SJSA1 (cell line): ENCODE measurements at regions not wholly inside any gene's neighbourhood (a gene's known extent, or its start where the extent isn't known, plus 50 kb on each side); places are given as distances from the start of the nearest gene placed in this dataset.
"Not testable (repeated sequence)": the region's sequence is repeated elsewhere in the genome, so short reads cannot be mapped to it uniquely, and the experiment has no call there.

Source experiments
- DNase-seq, 2 experiments: peaks; one replicate each; pipeline ENCODE4 v3.0.0-alpha.2; 2015 to 2020; ENCODE audit warnings: low spot score in 2 of 2, low read depth in 1 of 2
- H3K27ac ChIP-seq: fragments of 250-450 bp; sonication (Bioruptor Pico); 2 replicates; pipeline ENCODE4 v1.5.1; 2020; ENCODE audit warnings: mild to moderate bottlenecking, moderate library complexity
- H3K27me3 ChIP-seq: fragments of 250-450 bp; sonication (Bioruptor Pico); replicated peaks from 2 replicates; pipeline ENCODE4 v1.5.1; 2020; ENCODE audit warnings: mild to moderate bottlenecking, moderate library complexity
- H3K36me3 ChIP-seq: fragments of 250-450 bp; sonication (Bioruptor Pico); 2 replicates; pipeline ENCODE4 v1.5.1; 2020; ENCODE audit warnings: mild to moderate bottlenecking
- H3K4me1 ChIP-seq: fragments of 250-450 bp; sonication (Bioruptor Pico); replicated peaks from 2 replicates; pipeline ENCODE4 v1.6.1; 2021; ENCODE audit warnings: mild to moderate bottlenecking
- H3K4me3 ChIP-seq: fragments of 250-450 bp; sonication (Bioruptor Pico); 2 replicates; pipeline ENCODE4 v1.5.1; 2020; ENCODE audit warnings: mild to moderate bottlenecking
- H3K9me3 ChIP-seq: fragments of 250-450 bp; sonication (Bioruptor Pico); replicated peaks from 2 replicates; pipeline ENCODE4 v1.5.1; 2020; ENCODE audit warnings: mild to moderate bottlenecking

DNA sequence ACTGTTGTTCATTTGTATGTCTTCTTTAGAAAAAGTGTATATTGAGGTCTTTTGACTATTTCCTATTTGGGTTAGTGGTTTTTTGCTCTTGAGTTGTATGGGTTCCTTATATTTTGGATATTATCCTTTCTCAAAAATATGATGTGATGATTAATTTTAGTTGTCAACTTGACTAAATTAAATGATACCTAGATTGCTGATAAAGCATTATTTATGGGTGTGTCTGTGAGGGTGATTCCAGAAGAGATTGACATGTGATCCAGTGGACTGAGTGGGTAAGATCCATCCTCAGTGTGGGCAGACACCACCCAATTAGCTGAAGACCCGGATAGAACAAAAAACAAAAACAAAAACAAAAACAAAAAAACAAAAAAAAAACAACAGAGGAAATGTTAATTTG, 115.1 kb upstream of the KIF2A start:
- Histone ChIP-seq H3K9me3 (no peaks in the 10 kb centered on the region), H3K27ac (no peak overlapping the region), H3K4me3 (no peak overlapping the region), H3K4me1 (no peaks in the 10 kb centered on the region), H3K27me3 (no peaks in the 10 kb centered on the region), H3K36me3 (no peaks in the 10 kb centered on the region)
- no peak for DNase-seq

DNA sequence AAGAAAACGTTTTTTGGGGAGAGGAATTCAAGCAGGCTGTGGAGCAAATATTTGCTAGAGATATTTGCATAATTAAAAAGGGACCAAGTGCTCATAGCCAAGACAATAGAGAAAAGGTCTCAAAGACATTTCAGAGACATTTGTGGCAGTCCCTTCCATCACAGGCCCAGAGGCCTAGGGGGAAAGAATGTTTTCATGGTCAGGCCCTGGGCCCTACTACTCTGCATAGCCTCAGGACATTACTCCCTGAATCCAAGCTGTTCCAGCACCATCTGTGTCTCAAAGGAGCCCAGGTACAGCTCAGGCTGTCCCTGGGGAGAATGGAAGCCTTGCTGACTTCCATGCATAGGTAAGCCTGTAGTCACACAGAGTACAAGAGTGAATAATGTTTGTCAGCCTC, 113.0 kb upstream of the KIF2A start:
- H3K27me3 ChIP-seq = no peaks in the 10 kb centered on the region
- H3K4me1 ChIP-seq = no peaks in the 10 kb centered on the region
- no peaks in the 10 kb centered on the region for H3K9me3 ChIP-seq
- H3K36me3 ChIP-seq = no peaks in the 10 kb centered on the region
- H3K4me3 ChIP-seq = no peak overlapping the region
- no peak for DNase-seq
- no peak overlapping the region for H3K27ac ChIP-seq

GRCh38 chr5:62196532-62196931, 109.5 kb upstream of the KIF2A start:
- H3K36me3 ChIP-seq, H3K9me3 ChIP-seq, H3K4me1 ChIP-seq, H3K27me3 ChIP-seq, H3K27ac ChIP-seq, H3K4me3 ChIP-seq, DNase-seq: not testable (repeated sequence)

- no peaks in the 10 kb centered on the region for H3K27me3 ChIP-seq
- no peaks in the 10 kb centered on the region for H3K36me3 ChIP-seq
- H3K27ac ChIP-seq = no peak overlapping the region
- H3K4me3 ChIP-seq = no peak overlapping the region
- DNase-seq = no peak
- no peaks in the 10 kb centered on the region for H3K9me3 ChIP-seq
- H3K4me1 ChIP-seq = no peaks in the 10 kb centered on the region
Measured at GRCh38 chr5:62197697-62198096, 108.3 kb upstream of the KIF2A start.

DNA sequence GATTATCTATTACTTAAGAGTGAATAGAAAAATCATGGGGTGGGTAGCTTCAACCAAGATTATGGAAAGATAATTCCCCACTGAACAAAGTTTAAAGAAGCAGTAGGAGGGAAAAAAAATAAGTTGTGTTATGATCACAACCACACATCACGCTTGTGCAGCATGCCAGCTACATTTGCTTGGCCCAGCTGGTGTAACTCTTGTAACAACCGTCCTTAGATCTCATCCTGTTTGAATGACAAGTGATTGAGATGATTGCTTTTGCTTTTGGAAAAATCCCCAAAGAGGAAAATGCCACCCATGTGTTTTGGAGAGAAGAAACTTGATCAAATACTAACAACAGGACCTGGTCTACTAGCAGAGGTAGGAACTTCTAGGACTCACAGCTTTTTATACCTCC, 107.6 kb upstream of the KIF2A start:
- no peak for DNase-seq
- H3K27me3 ChIP-seq = no peaks in the 10 kb centered on the region

DNA sequence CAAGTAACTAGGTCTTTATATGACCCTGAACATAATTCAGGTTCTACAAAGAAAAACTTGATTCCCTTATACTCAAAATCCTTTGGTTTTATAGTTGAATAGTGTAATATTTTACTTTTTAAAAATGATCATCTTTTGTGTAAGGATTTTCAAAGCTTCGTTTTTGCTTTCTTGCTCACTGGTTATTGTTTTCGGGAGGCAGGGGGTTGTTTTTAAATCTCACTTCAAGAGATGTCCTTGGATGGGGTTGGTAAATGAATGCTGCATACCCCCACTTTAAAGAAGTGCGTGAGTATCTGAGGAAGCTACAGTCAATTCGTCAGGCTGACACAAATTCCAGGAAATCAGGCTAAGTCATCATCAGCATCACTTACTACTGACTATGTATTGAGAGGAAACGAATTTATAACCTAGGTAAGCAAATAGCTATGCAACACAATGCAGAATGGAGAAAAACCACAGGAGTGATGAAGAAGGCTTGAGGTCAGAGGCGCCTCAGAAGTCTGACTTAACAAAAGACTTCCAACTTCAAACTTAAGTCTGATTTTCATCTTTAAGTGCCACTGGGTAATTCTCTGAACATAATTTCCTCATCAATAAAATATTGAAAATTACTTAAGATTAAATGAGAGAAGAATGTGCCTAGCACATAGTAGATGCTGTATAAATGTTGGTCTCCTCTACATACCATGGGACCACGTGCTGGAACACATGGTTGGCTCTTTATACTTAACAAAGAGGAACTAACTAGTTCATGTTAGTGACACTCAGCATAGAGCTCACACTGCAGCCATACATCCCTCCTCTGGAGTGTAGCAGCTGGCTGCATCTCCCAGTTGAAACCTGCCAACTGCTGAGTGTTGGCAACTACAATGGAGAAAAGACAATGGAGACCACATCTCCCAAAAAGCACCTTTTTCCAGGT, 106.0 kb upstream of the KIF2A start:
- no peak for DNase-seq
- Histone ChIP-seq H3K27me3 (no peaks in the 10 kb centered on the region), H3K9me3 (no peaks in the 10 kb centered on the region)

More for the DNA sequence above, 107.6 kb upstream of the KIF2A start:
- Histone ChIP-seq H3K4me1 (no peaks in the 10 kb centered on the region), H3K36me3 (no peaks in the 10 kb centered on the region), H3K4me3 (no peak overlapping the region), H3K27ac (no peak overlapping the region), H3K9me3 (no peaks in the 10 kb centered on the region)

DNA sequence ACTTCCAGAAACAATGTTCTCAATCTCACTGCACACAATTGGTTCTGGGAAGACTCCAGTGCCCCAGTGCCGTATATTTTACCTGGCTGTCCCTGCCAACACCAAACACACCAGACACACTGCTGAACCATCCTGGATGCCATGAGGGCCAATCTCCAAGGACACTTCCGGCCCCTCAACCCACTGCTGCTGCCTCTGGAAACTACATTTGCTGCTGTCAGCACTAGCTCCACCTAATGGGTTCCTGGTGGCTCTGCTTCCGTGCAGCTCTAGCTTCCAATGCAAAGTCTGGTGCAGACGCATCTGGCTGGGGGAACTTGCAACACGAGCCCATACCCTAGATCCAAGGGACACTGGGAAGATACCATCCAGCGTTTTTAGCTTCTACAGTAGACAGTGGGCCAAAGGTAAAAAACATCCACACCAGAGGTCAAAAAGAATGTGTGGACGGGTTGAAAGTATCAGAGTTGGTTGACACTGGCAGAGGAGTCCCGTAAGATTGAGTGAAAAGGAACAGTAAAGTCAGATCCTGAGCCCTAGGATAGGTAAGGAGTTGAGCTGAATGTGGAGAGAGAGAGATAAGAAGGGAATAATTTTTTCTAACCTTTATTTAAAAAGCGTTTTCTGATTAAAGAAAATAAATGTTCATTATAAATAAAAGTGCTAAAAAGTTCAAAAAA, 99.7 kb upstream of the KIF2A start:
- H3K27me3 ChIP-seq = no peaks in the 10 kb centered on the region
- no peaks in the 10 kb centered on the region for H3K36me3 ChIP-seq
- H3K9me3 ChIP-seq = no peaks in the 10 kb centered on the region
- no peaks in the 10 kb centered on the region for H3K4me1 ChIP-seq
- no peak for DNase-seq
- no peak overlapping the region for H3K4me3 ChIP-seq
- H3K27ac ChIP-seq = no peak overlapping the region

More for the DNA sequence above, 106.0 kb upstream of the KIF2A start:
- no peaks in the 10 kb centered on the region for H3K36me3 ChIP-seq
- no peak overlapping the region for H3K27ac ChIP-seq
- no peaks in the 10 kb centered on the region for H3K4me1 ChIP-seq
- H3K4me3 ChIP-seq = no peak overlapping the region

- no peak overlapping the region for H3K27ac ChIP-seq
- no peak overlapping the region for H3K4me3 ChIP-seq
- no peaks in the 10 kb centered on the region for H3K36me3 ChIP-seq
- DNase-seq = no peak
- H3K27me3 ChIP-seq = no peaks in the 10 kb centered on the region
- no peaks in the 10 kb centered on the region for H3K4me1 ChIP-seq
- H3K9me3 ChIP-seq = no peaks in the 10 kb centered on the region
Measured at GRCh38 chr5:62208218-62208852, 97.7 kb upstream of the KIF2A start.

DNA sequence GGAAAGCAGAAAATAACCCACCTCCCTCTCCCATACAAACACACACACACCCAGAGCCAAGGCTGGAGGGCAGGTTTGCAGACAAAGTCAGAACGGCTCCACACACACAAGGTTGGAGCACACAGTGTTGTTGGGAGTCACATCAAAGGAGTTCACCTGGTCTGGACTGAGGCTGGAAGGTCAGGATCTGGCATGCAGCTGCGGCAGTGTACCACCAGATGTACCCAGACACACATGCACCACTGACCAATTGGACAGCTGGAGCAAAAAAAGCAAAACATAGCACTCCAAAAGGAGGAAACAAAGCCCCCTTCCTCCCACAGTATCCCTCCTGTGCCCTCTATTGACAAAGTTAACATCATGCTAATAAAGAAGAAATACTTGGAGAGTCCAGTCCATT, 94.6 kb upstream of the KIF2A start:
- Histone ChIP-seq H3K36me3 (no peaks in the 10 kb centered on the region), H3K4me1 (no peaks in the 10 kb centered on the region), H3K9me3 (no peaks in the 10 kb centered on the region), H3K27me3 (no peaks in the 10 kb centered on the region), H3K4me3 (no peak overlapping the region), H3K27ac (no peak overlapping the region)
- no peak for DNase-seq

DNA sequence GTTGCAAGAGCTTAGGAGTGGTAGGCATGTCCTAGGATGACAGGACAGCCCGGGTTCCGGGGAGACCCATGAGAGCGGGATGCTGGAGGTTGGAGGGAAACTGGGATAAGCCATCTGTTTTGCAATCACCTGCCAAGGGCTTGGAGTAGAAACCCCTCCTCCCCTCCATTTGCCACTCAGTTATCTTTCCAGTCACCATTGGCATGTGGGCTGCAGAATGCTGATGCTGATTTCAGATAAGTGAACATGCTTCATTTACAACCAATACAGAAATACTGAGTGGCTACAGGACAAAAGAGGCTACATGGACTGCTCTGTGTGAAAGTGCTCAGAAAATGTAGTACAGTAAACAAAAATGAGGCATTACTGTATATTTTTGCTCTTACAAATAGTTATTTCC, 93.4 kb upstream of the KIF2A start:
- Histone ChIP-seq H3K27ac (no peak overlapping the region), H3K36me3 (no peaks in the 10 kb centered on the region), H3K4me3 (no peak overlapping the region), H3K9me3 (no peaks in the 10 kb centered on the region), H3K4me1 (no peaks in the 10 kb centered on the region), H3K27me3 (no peaks in the 10 kb centered on the region)
- no peak for DNase-seq

- no peaks in the 10 kb centered on the region for H3K9me3 ChIP-seq
- no peaks in the 10 kb centered on the region for H3K4me1 ChIP-seq
- no peak overlapping the region for H3K4me3 ChIP-seq
- no peak for DNase-seq
- no peaks in the 10 kb centered on the region for H3K27me3 ChIP-seq
- no peaks in the 10 kb centered on the region for H3K36me3 ChIP-seq
- H3K27ac ChIP-seq = no peak overlapping the region
Measured at GRCh38 chr5:62214701-62215100, 91.3 kb upstream of the KIF2A start.

GRCh38 chr5:62216603-62217002, 89.4 kb upstream of the KIF2A start:
- not testable (repeated sequence) for H3K9me3 ChIP-seq, DNase-seq, H3K4me3 ChIP-seq, H3K27ac ChIP-seq, H3K4me1 ChIP-seq, H3K27me3 ChIP-seq, H3K36me3 ChIP-seq

- H3K27me3 ChIP-seq, DNase-seq: not testable (repeated sequence)
Measured at GRCh38 chr5:62217095-62217494, 88.9 kb upstream of the KIF2A start.

GRCh38 chr5:62218860-62219259, 87.1 kb upstream of the KIF2A start:
- not testable (repeated sequence) for H3K27me3 ChIP-seq, H3K4me1 ChIP-seq, DNase-seq, H3K4me3 ChIP-seq, H3K27ac ChIP-seq, H3K36me3 ChIP-seq, H3K9me3 ChIP-seq

More at GRCh38 chr5:62217095-62217494, 88.9 kb upstream of the KIF2A start:
- H3K9me3 ChIP-seq, H3K4me3 ChIP-seq, H3K36me3 ChIP-seq, H3K27ac ChIP-seq, H3K4me1 ChIP-seq: not testable (repeated sequence)
